BJ (cell line): ENCODE measurements at regions not wholly inside any gene's neighbourhood (a gene's known extent, or its start where the extent isn't known, plus 50 kb on each side); places are given as distances from the start of the nearest gene placed in this dataset.

Experiments
- CTCF ChIA-PET: fragments of 350-600 bp; formaldehyde crosslinking; extraction: SDS; loops from one replicate; lab custom pipeline; 2021; ENCODE audit warnings: antibody characterized with exemption, inconsistent platforms; lab: Yijun Ruan, JAX
- POLR2A ChIA-PET: fragments of 300-600 bp; sonication (Branson Sonifier 250); formaldehyde crosslinking; extraction: SDS; loops from one replicate; lab custom pipeline; 2021; ENCODE audit warnings: antibody characterized with exemption; lab: Charles Lee
- DNase-seq: peaks from one replicate; pipeline ENCODE4 v3.0.0-alpha.2; 2011; ENCODE audit warnings: low read depth
- H3K27me3 ChIP-seq: 2 replicates; pipeline ENCODE4 v1.6.0; 2011; ENCODE audit warnings: low read length; ENCODE audit not compliant: control insufficient read depth, insufficient read depth
- H3K36me3 ChIP-seq: 2 replicates; pipeline ENCODE4 v1.5.1; 2011; ENCODE audit warnings: low read length; ENCODE audit not compliant: control insufficient read depth, insufficient read depth
- H3K4me3 ChIP-seq: 2 replicates; pipeline ENCODE4 v1.5.1; 2011; ENCODE audit warnings: low read depth, mild to moderate bottlenecking, control low read depth, low read length
- TF ChIP-seq, protein P1 (sequence below): IDR thresholded peaks from 2 replicates; pipeline ENCODE4 v1.5.1; 2011; ENCODE audit warnings: low read depth, mild to moderate bottlenecking, control low read depth, inconsistent platforms, low read length, moderate library complexity; ENCODE audit not compliant: insufficient read depth

DNA sequence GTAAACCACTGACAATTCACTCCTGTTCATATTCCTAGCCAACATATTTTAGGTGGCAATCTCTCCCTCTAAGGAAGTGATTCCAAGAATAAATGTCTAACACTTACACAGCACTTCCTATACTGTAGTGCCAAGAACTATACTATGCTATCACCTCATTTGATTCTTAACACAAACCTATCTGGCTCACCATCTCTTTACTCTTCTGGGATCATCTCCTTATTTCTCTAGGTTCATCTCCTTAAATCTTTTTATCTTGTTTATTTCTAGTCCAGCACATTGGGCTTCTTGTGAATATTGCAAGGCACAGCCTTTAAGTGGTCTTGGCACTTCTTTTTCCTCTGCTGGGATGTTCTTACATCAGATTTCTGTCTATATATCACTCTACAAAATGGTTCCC, 366.3 kb downstream of the SLITRK6 start:
- Histone ChIP-seq H3K27me3 (no peaks in the 10 kb centered on the region), H3K4me3 (no peak overlapping the region), H3K36me3 (no peaks in the 10 kb centered on the region)
- CTCF ChIA-PET, result no interaction called here
- POLR2A ChIA-PET, result no interaction called here
- TF ChIP-seq, protein P1, sequence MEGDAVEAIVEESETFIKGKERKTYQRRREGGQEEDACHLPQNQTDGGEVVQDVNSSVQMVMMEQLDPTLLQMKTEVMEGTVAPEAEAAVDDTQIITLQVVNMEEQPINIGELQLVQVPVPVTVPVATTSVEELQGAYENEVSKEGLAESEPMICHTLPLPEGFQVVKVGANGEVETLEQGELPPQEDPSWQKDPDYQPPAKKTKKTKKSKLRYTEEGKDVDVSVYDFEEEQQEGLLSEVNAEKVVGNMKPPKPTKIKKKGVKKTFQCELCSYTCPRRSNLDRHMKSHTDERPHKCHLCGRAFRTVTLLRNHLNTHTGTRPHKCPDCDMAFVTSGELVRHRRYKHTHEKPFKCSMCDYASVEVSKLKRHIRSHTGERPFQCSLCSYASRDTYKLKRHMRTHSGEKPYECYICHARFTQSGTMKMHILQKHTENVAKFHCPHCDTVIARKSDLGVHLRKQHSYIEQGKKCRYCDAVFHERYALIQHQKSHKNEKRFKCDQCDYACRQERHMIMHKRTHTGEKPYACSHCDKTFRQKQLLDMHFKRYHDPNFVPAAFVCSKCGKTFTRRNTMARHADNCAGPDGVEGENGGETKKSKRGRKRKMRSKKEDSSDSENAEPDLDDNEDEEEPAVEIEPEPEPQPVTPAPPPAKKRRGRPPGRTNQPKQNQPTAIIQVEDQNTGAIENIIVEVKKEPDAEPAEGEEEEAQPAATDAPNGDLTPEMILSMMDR, result no peak
- no peak for DNase-seq

DNA sequence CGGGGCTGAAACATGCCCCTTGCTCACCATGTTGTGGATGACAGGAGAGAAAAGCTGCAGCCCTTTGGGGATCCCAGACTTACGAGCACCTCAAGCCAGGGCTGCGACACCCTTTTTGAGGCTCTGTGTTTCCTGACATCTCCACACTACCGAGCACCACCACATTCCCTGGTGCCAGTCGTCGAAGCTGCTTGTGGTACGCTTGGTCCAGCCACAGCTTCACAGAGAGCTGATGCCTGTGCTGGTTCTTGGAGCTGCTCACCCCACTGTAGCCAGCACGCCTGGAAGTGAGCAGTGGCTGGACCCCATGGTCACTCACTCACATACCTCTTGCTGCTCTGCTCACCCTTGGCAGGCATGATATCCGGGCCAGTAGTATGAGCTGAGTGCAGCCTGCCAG, 367.5 kb downstream of the SLITRK6 start:
- H3K4me3 ChIP-seq, result no peak overlapping the region
- POLR2A ChIA-PET, result no interaction called here
- no peaks in the 10 kb centered on the region for H3K27me3 ChIP-seq
- CTCF ChIA-PET, result interaction anchor here (0.8 kb wide), 1 partner anchor 10 kb away, joined by 4 read pairs; no protein-coding TSS in a partner anchor
- DNase-seq, result no peak
- TF ChIP-seq, protein P1, result no peak
- no peaks in the 10 kb centered on the region for H3K36me3 ChIP-seq

DNA sequence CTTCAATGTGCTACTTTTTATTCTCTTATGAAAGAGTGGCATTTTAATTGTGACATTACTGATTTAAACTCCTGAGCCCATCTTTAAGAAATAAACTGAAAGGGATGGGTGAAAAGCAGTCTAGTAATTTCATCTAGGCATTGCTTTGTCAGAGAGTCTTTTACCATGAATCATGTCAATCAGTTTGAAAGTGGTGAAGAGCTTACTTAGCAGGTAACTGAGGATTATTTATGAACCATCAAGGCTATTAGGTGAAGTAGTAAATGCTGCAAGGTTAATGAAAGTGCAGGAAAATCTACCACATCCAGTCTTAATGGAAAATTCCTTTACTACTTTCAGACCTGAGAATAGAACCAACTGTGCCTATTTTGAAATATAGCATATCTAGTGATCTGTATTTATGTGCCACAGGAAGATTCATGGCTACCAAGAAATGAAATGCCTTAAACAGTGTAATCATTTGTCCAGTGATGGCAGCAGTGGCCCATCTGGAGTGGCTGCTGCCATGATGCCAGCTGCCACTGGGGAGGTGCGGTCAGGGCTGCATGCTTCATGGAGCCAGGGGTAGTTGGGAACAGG, 368.9 kb downstream of the SLITRK6 start:
- no peaks in the 10 kb centered on the region for H3K36me3 ChIP-seq
- DNase-seq, result no peak
- CTCF ChIA-PET, result interaction anchor here (0.7 kb wide), 1 partner anchor 81 kb away, joined by 3 read pairs; no protein-coding TSS in a partner anchor
- no peak overlapping the region for H3K4me3 ChIP-seq
- POLR2A ChIA-PET, result no interaction called here
- no peaks in the 10 kb centered on the region for H3K27me3 ChIP-seq
- TF ChIP-seq, protein P1, result no peak

DNA sequence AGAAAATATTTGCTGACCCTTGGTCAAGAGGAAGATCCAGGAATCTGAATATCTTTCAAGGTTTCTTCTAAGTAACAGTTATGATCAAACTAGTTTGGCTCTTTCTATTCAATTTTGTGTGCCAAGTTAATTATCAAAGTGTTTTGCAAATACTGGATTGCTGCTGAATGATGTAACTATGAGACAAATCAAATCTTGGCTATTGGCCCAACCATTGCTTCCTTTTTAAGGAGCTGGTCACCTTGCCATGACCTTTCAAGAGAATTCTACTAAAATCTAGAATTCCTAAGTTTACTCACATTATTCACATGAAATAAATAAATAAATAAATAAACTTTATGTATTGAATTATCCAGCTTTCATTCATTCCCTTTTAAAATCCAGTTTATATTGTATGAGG, 371.8 kb downstream of the SLITRK6 start:
- DNase-seq, result no peak
- ChIA-PET POLR2A (no interaction called here), CTCF (interaction anchor here (1.0 kb wide), 1 partner anchor 9 kb away, joined by 3 read pairs; no protein-coding TSS in a partner anchor)
- Histone ChIP-seq H3K27me3 (no peaks in the 10 kb centered on the region), H3K4me3 (no peak overlapping the region), H3K36me3 (no peaks in the 10 kb centered on the region)
- TF ChIP-seq, protein P1, result no peak

DNA sequence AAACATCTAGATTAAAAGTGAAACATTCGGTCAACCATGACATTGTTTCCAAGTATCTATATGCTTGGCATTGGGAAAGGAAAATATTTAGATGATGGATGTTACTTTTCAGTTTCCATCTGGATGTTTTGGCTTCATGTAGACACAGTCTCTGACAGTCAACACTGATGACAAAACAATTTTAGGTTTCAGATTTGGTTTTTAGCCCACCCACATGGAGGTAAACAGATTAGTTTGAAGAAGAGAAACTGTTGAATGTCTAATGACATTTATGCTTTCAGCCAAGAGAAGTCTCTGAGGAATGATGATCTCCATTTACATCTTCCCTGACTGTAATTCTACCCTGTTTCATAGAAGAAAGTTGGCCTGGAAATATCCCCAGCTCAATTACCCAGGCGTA, 379.1 kb downstream of the SLITRK6 start:
- ChIA-PET CTCF (no interaction called here), POLR2A (no interaction called here)
- TF ChIP-seq, protein P1, result no peak
- DNase-seq, result no peak
- Histone ChIP-seq H3K27me3 (no peaks in the 10 kb centered on the region), H3K4me3 (no peak overlapping the region), H3K36me3 (no peaks in the 10 kb centered on the region)
